WI38 (cell line): ENCODE measurements at regions not wholly inside any gene's neighbourhood (a gene's known extent, or its start where the extent isn't known, plus 50 kb on each side); places are given as distances from the start of the nearest gene placed in this dataset.

Experiments used
- H3K4me3 ChIP-seq: 2 replicates; pipeline ENCODE4 v1.5.1; 2011; ENCODE audit warnings: low read depth, mild to moderate bottlenecking, control low read depth, low read length
- TF ChIP-seq, protein P1 (sequence below): IDR thresholded peaks from 2 replicates; pipeline ENCODE4 v1.5.1; 2012; ENCODE audit warnings: low read depth, mild to moderate bottlenecking, control low read depth, low read length

DNA sequence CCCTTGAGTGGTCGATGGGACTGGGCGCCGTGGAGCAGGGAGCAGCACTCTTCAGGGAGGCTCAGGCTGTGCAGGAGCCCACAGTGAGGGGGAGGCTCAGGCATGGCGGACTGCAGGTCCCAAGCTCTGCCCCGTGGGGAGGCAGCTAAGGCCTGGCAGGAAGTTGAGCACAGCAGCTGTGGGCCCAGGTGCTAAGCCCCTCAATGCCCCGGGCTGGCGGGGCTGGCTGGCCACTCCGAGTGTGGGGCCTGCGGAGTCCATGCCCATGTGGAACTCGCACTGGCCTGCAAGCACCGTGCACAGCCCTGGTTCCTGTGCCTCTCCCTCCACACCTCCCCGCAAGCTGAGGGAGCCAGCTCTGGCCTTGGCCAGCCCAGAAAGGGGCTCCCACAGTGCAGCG, 948.4 kb upstream of the EYS start:
- TF ChIP-seq, protein P1, sequence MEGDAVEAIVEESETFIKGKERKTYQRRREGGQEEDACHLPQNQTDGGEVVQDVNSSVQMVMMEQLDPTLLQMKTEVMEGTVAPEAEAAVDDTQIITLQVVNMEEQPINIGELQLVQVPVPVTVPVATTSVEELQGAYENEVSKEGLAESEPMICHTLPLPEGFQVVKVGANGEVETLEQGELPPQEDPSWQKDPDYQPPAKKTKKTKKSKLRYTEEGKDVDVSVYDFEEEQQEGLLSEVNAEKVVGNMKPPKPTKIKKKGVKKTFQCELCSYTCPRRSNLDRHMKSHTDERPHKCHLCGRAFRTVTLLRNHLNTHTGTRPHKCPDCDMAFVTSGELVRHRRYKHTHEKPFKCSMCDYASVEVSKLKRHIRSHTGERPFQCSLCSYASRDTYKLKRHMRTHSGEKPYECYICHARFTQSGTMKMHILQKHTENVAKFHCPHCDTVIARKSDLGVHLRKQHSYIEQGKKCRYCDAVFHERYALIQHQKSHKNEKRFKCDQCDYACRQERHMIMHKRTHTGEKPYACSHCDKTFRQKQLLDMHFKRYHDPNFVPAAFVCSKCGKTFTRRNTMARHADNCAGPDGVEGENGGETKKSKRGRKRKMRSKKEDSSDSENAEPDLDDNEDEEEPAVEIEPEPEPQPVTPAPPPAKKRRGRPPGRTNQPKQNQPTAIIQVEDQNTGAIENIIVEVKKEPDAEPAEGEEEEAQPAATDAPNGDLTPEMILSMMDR, result no peak
- no peak overlapping the region for H3K4me3 ChIP-seq

DNA sequence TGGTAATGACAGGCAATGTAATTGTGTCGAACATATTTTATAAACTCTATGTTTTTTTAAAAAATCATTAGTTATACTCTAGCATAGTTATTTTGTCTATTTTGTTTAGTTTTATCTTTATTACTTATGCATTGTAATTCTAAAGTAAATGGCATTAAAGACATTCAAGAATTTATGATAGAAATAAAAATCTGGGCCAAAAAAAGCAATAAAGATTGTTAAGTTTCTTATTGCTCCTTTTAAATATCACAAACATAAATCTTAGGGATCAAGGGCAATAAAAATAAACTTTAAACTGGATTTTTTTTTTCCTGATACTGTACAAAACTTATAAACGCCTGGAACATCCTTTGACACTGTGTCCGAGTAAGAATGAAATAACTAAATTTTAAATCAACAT, 931.5 kb upstream of the EYS start:
- H3K4me3 ChIP-seq, result no peak overlapping the region
- TF ChIP-seq, protein P1, result no peak

DNA sequence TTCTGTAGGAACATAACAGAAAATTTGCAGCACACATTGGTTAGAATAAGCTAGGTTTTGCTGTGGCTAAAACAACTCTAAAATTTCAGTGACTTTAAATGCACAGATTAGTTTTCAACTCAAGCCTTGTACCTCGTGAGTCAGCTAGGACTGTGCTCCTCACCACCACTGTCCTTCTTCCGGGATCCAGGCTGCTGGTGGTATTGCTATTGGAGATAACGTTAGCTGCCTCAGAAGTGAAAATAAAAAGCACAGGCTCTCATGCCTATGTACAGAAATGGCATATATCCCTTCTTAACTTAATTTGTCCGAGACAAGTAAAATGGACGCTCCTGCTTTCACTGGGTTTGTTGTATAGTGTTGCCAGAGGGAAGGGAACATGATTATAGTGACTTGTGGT, 931.1 kb upstream of the EYS start:
- no peak overlapping the region for H3K4me3 ChIP-seq
- TF ChIP-seq, protein P1, result no peak

DNA sequence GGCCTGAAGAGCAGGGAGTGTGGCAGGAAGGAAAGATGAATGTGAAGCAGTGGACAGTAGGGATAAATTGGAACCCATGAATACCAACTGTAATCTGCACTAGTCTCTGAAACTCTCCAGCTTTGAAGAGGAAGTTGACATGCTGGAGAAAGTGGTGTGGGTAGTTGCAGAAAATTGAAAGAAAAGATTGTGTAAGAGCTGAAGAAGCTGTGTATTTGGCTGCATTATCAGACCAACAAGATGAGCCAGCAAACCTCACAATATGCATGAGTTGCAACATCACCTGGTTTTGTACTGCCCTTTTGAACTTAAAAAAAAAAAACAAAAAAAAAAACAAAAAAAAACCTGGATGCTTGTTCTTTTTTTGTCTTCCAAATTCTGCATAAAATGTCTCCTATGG, 921.9 kb upstream of the EYS start:
- TF ChIP-seq, protein P1, result no peak
- no peak overlapping the region for H3K4me3 ChIP-seq

DNA sequence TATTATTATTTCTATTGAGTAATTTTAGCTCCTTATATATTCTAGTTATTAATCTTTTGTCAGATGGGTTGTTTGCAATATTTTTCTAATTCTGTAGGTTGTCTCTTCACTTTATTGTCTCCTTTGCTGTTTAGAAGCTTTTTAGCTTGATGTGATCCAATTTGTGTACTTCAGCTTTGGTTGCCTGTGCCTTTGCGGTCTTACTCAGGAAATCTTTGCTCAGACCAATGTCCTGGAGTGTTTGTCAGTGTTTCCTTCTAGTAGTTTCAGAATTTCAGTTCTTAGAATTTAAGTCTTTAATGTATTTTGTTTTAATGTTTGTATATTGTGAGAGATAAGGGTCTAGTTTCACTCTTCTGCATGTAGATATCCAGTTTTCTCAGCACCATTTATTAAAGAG, 916.0 kb upstream of the EYS start:
- TF ChIP-seq, protein P1, result no peak
- no peak overlapping the region for H3K4me3 ChIP-seq

DNA sequence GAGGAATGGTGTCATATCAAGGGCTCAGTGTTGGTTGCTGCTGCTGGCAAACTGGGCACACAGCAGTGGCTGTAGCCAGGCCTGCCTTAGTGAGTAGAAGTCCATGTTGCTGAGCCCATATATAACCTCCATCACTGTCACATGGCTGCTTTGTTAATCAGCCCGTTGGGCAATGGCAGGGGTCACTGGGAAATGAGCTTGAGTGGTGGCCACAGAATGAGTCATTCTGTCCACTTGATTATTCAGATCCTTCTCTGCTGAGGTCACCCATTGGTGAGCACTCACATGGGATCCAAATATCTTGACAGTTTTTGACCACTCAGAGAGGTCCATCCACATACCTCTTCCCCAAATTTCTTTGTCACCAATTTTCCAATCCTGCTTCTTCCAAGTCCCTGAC, 898.9 kb upstream of the EYS start:
- H3K4me3 ChIP-seq, result no peak overlapping the region
- TF ChIP-seq, protein P1, result no peak

DNA sequence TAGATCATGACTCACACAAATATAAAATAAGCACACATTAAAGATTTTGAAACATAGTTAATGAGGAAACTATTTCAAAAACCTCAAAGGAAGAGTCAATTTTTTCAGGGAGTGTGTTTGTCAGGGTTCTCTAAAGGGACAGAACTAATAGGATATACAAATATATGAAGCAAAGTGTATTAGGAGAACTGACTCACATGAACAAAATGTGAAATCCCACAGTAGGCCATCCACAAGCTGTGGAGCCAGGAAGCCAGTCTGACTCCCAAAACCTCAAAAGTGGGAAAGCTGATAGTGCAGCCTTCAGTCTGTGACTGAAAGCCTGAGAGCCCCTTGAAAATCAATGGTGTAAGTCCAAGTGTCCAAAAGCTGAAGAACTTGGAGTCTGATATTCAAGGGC, 898.0 kb upstream of the EYS start:
- TF ChIP-seq, protein P1, result no peak
- H3K4me3 ChIP-seq, result no peak overlapping the region
